ENCODE measurements at regions not wholly inside any gene's neighbourhood (a gene's known extent, or its start where the extent isn't known, plus 50 kb on each side); places are given as distances from the start of the nearest gene placed in this dataset.
"Not testable (repeated sequence)": the region's sequence is repeated elsewhere in the genome, so short reads cannot be mapped to it uniquely, and the experiment has no call there.

DNA sequence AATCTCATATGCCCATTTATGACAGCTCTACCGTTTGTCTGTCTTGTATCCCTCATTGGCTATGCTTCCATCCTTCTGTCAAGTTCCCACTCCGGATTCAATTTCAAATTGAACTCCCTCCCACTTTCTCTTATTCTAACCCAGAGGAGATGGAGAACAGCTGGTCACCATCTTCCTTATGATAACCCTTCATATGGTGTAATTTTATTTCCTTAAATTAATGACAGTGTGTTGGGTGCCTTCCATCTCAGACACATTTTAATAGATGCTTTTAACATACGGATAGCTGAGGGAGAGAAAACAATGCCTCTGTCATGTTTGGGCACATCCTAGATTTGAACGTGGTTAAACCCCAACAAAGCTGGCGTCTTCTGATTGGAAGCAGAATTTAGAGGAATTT, 103.0 kb upstream of the PLXNA2 start:
- DNase-seq (ENCODE audit: low spot score): no peak

DNA sequence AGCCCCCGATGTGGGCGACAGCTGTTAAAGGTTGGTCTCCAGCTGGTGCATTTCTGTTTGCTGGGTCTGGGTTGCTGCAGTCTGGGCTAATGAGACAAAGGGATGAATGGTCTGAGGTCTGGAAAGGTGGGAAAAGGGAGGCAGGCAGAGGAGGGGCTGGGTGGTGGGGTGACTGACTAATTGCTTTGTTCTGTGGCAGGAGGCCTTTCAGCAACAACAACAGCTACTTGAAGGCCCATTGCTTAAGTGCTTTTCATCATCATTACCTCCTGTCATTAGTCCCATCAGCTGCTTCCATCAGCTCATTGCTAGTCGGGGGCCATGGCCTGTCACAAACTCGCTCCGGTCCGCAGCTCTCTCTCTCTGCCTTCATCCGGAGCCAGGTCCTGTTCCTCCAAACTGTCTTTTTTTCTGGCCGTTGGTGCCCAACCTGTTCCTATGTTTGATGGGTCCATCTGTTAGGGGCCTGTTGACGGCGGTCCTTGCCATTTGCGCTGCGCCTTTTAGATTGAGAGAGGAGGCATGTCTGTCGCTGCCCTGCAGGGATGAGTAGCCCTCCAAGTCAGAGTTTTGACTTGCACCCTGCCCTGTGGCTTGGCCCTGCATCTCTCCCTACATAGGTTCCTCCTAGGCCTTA, 105.6 kb upstream of the PLXNA2 start:
- DNase-seq (ENCODE audit: low spot score): no peak

DNA sequence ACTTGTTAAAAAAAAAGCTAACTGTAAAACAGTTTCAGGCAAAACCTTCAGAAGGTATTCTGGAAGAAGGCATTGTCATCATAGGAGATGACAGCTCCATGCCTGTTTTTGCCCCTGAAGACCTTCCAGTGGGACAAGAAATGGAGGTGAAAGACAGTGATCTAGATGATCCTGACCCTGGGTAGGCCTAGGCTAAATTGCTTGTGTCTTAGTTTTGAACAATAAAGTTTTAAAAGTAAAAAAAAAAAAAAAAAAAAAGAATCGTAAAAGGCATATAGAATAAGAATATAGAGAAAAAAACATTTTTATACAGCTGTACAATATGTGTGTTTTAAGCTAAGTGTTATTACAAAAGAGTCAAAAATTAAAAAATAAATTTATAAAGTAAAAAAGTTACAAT, 106.6 kb upstream of the PLXNA2 start:
- no peak for DNase-seq (ENCODE audit: low spot score)

DNA sequence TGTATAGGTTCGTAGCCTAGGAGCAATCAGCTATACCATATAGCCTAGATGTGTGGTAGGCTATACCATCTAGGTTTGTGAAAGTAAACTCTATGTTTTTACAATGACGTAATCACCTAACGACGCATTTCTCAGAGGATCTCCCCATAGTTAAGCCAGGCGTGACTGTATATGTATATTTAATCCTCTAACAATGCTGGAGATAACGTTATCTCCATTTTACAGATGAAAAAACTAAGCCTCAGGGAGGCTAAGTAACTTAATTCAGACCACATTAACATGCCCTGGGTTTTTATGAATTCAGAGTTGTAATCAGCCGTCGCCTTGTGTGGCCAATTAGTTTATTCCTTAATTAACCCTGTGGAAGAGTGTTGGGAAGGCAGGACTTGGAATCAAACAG, 107.7 kb upstream of the PLXNA2 start:
- no peak for DNase-seq (ENCODE audit: low spot score)

DNA sequence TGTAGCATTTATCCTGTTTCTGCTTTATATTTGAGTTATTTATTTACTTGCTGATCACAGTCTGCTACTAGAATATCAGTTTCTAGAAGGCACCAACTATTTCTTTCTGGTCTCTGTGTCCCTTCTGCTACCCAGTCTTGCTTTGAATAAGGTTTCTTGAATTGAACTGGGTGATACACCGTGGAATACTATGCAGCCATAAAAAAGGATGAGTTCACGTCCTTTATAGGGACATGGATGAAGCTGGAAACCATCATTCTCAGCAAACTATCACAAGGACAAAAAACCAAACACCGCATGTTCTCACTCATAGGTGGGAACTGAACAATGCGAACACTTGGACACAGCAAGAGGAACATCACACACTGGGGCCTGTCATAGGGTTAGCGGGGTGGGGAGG, 109.6 kb upstream of the PLXNA2 start:
- not testable (repeated sequence) for DNase-seq (ENCODE audit: low spot score)

DNA sequence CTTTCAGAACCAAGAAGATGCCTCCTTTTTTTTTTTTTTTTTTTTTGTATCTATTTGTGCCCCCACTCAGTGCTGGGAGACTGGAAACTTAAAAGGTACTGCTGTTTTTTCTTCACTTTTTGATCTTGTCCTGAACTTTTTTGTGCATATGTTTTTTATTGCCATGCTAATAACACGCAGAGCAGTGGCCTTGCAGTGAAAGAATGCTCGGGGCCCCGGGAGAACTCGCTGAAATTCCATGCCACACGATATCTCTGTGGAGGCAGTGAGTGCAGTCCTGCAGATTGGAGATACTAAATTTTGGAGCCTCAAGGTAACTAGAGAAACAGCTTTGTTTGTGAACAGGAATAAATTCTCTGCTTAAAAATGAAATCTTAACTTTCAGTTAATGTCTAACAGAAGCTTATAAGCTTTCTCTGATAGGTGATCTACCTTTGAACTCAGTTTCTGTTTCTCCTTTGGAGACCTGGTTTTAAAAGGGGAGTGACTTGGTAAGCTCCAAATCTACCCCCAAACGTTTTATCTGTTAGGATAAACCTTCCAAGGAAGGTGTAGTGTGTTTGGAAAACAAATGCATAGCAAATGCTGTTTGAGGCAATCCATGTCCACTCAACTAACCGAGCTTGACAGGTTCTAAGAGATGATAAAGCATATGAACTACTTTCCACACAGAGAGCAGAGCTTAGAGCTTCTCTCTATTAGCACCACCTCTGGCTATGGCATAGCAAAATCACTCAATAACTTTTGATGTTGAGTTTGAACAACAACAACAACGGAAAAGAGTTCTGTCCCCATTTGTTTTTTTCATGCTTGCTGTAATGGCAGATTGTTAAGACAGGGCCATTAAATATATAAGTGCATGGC, 113.7 kb upstream of the PLXNA2 start:
- no peak for DNase-seq (ENCODE audit: low spot score)

DNA sequence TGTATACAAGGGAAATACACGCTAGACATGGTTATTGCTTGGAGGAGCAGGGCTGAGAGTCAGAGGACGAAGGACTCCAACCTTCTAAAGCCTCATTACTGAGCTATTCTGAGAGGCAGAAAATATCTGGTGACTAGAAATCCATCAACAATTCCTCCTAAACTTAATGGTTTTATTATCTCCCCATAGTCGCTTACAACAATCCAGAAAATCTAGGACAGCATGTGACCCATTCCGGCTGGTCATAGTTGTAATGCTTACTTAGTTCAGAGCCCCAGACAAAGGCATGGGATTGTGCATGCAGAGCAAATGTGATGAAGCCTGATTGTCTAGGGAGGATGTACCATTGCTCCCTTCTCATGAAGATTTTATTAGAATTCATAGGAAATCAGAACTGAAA, 114.5 kb upstream of the PLXNA2 start:
- no peak for DNase-seq (ENCODE audit: low spot score)

DNA sequence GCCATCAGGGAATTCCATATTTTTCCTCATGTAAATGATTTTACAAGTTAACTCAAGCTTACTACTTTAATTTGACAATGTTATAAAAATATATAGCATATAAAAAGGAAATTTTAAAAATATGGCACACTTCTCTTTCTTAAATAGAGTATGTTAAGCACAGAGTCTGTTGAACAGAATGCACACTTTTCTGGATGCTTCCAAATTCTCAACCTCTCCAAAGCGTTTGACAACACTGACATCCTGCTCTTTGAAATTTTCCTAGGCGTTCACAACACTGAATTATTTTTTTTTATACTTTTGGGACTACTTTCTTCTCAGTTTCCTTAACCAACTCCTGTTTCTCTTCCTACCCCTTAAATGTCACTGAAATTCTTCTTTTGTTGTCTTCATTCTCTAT, 117.8 kb upstream of the PLXNA2 start:
- DNase-seq (ENCODE audit: low spot score): no peak

DNA sequence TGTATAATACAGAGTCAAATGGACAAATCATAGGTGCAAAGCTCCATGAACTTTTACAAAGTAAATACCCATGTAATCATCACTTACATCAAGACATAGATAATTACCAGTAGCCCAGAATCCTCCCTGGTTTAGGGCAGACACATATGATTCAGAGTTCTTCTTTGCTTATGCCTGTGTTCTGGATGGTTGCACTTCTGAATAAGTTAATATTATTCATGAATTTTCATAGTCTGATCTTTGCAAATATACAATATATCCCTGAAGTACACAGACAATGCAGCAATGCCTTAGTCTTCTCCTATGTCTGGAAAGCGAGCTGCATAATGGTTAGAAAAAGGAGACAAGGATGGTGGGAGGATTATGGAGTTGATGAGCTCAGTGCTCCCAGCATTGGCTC, 122.4 kb upstream of the PLXNA2 start:
- no peak for DNase-seq (ENCODE audit: low spot score)

DNA sequence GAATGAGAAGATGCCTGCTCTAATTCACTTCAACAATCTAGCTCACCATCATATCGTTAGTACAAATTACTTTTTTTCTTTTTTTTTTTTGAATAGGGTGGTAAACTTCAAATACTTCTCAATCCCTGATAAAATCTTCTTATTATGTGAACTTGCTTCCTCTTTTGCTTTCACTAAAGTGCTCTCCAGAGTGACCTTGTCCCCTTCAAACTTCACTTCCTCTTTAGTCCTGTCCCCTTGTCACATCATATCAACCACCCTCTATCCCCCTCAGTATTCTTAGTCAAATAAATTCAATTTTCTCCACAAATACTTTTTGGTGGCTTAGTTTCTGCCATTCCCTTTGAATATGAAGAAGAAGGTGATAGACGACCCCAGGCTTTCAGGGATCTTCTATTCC, 124.9 kb upstream of the PLXNA2 start:
- no peak for DNase-seq (ENCODE audit: low spot score)

DNA sequence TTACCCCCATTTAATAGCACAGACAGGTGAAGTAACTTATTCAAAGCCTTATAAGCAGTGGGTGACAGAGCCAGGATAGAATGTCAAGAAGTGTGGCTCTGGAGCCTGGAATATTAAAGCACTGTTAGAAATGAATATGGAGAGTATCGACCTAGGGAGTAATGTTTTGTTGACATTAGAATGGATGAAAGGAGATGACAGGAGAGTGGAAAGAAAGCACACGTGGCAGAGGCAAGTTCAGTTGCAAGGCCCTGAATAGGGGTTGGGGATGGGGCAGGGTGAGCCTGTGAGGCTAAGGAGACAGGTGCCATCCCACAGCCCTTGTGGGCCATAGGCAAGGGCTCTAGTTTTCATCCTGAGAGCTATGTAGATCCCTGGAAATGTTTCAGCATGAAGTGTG, 125.5 kb upstream of the PLXNA2 start:
- DNase-seq (ENCODE audit: low spot score): no peak

DNA sequence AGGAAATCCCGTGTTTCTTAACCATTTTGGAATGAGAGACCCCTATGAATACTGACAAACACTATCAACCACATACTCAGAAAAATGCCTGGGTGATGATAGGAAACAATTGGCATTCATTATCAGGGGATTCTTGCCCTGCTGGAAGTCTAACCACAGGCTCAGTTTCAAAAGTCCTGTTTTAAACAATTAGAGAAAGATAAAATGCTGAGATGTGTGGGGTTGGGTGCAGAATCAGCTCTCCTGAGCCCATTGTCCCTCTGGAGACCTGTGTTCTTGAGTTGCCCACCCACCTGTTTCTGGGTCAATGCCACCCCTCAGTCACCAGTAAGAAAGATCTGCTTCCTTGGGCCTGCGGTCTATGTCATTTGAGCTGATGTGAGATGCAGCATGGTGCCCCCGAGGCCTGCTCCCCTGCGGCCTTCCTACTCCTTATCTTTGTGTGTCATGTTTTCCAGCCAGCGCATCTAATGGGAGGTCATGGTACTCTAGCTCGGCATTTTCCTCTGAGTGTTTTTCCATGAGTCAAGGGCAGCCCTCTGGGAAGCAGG, 130.3 kb upstream of the PLXNA2 start:
- DNase-seq (ENCODE audit: low spot score): no peak

DNA sequence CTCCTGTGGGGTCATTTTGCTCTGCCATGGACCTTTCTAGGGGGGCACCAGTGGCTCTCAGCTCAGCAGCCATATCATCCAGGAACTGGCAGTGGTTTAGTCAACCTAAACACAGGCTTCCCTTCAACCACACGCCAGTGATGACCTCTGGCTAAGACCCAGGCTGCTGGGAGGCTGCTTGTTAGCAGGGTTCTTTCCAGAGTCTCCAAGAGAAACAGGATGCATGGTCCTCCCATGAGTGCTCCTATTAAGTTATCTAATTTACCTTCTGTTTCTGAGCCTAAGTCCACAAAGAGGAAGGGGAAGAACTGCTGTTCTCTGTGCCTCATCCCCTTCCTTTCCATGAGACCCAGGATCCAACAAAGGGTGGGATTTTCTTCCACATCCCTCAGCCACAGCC, 137.3 kb upstream of the PLXNA2 start:
- DNase-seq (ENCODE audit: low spot score): no peak

DNA sequence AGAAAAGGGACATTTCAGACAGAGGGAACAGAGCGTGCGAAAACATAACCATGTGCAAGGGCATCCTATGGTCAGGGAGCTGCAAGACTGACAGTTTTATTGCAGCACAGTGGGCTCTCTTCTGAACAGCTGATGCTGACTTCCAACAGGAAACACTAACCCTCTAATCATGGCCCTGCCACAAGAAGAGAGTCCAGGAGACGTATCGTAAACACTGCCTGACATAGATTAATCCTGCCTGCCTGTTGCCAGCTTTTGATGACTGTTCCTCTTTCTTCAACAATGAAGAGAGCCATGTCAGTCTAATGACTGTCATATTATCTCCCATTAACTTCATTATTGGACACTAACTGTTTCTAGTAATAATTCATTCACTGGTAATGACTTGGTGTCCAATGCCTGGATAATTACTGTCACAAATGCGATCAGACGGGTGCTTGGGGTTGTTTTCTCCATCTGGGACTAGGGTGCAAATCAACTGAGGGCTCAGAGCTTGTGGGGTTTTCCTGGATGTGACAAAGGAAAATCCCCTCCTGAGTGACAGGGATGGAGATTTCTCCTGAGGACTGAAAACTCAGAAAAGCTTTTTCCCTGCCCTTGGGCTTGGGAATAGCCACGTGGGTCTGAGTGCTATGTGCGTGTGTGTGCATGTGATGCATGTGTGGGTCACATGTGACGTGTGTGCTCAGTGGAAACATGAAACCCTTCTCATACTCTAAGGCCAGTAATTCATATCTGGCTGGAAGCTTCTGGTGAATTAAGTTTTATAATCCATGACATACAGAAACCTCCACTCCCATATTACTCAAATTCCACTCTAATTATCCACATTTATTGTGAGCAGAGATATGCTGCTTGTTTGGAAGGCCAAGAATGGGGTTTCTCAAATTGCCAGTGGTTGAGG, 144.0 kb upstream of the PLXNA2 start:
- no peak for DNase-seq (ENCODE audit: low spot score)

DNA sequence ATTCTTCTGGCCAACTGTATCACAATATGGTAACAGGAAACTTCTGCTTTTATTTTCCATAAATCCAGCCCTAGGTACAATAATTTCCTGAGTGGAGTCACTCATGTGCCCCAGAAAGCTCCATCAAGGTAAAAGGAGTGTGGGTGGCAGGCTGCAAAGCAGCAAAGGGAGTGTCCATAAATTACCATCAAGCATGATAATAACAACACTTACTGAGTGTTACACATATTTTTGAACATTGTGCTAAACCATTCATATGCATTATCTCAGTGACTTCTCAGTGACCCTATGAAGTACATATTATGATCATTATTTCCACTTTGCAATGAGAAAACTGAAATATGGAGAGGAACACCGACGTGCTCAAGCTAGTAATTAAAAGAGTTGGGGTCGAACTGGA, 149.2 kb upstream of the PLXNA2 start:
- DNase-seq (ENCODE audit: low spot score): no peak

DNA sequence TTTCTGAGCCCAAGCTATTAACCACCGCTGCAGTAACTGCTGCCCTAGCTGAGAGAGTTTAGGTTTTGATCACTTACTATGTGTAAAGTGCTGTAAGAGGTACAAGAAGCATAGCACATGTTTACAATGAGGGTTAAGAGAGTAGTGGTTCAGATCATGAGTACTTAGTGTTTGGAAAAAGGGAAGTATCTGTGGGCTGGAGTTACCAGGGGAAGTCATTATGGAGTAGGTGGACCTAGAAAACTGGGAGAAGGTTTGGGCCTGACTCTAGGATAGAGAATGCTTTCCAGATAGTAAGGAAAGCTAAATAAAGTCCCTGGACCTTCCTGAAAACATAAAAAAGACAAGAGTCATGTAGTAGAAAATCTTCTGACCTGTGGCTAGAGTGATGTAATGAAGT, 149.6 kb upstream of the PLXNA2 start:
- DNase-seq (ENCODE audit: low spot score): no peak

DNA sequence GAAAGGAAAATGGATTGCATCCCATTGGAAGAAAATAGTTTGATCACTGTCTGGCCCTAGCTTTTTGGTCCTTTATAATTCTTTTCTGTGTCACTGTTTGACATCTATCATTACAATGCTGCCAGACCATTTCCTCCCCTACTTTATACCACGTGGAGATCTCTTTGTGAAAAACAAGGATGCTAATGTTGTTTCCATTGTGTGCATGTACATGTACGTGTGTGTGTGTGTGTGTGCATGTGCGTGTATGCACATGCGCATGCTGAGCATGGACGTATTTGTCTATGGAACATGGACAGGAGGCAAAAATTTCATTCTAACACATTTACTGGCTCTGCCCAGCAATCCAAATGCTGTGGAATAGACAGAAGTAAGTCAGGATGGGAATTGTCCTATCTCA, 153.1 kb upstream of the PLXNA2 start:
- no peak for DNase-seq (ENCODE audit: low spot score)

DNA sequence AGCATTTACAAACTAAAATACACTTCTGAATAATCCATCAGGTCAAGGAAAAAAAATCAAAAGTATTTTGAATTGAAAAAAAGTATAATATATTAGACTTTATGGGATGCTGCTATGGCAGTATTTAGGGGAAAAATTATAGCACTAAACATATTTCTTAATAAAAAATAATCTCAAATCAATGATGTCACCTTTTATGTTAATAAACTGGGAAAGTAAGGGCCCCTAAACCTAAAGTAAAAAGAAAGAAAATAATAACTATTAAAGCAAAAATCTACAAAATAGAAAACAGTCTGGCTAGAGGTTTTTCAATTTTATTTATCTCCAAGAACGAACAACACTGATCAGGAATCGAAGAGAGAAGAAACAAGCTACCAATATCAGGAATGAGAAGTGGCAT, 160.8 kb upstream of the PLXNA2 start:
- DNase-seq (ENCODE audit: low spot score): no peak

DNA sequence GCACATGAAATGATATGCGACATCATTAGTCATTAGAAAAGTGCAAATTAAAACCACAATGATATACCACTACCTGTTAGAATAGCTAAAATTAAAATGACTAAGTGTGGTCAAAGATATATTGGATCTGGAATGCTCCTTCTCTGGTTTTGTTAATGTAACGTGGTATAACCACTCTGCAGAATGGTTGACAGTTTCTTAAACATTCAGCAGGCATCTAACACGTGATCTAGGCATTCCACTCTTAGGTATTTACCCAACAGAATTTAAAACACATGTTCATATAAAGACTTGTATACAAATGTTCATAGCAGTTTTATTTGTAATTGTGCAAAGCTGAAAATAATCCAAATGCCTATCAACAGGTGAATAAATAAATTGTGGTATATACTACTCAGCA, 165.0 kb upstream of the PLXNA2 start:
- DNase-seq (ENCODE audit: low spot score): no peak

DNA sequence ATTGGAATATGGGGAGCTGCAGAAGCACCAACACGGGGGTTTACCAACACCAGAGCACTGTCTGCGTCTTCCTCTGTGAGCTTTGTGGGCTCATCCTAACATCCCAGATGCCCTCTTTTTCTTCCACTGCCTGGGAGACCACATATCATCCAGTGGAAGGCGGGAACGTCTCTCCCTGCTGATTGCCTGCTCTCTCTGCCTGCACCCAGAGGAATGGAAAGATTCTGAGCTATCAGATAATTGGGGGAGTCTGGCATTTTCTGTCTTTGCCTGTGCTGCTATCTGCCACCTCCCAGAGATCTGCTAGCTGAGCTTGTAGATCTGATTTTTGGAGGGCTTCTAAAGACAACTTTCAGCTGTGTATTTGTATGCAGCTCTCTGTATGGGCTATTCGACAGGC, 166.2 kb upstream of the PLXNA2 start:
- DNase-seq (ENCODE audit: low spot score): no peak

DNA sequence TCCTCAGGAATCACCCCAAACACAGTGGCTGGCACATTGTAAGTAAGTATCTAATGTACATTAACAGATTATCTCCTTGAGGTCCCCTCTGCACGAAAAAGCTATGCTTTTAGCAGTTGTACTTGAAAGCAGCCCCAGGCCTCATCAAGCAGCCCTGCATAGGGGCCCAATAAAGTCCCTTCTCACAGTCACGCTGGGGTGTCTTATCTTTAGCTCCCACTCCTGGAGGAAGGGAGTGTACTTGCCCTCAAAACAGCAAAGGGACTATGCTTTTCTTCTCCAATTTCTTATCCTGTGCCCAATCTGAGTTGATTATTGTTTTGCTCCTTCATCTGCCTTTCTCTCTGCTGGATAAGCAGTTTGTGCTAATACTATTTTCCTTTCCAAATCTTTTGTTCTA, 168.8 kb upstream of the PLXNA2 start:
- no peak for DNase-seq (ENCODE audit: low spot score)

DNA sequence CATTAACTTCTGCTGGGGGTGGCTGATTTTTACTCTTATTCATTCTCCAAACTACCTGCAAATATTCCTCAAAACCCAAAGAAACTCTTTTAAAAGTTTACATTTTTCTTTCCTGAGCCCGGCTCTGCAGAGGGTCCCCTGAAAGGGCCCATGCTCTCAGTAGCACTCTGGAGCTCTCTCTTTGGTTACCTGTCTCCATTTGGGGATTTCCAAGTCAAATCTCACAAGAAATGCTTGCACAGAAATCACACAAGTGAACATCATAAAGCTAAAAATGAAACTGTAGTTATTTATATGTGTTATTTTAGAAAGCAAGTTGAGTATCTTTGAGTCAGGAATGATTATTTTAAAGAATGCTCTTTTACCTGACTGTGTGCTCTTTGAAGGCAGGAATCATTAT, 174.5 kb upstream of the PLXNA2 start:
- no peak for DNase-seq (ENCODE audit: low spot score)

Measured in CD4-positive, alpha-beta T cell treated with Interleukin-15 for 4 hours (primary cell).